Brain microvascular endothelial cell (primary cell): ENCODE measurements at regions not wholly inside any gene's neighbourhood (a gene's known extent, or its start where the extent isn't known, plus 50 kb on each side); places are given as distances from the start of the nearest gene placed in this dataset.

Experiments
- DNase-seq: peaks from one replicate; pipeline ENCODE4 v3.0.0-alpha.2; 2020
- H3K27ac ChIP-seq: fragments of 250-450 bp; sonication (Bioruptor Pico); 2 replicates; pipeline ENCODE4 v1.5.1; 2020; ENCODE audit warnings: mild to moderate bottlenecking, moderate library complexity
- H3K27me3 ChIP-seq: fragments of 250-450 bp; sonication (Bioruptor Pico); replicated peaks from 2 replicates; pipeline ENCODE4 v1.5.1; 2020; ENCODE audit warnings: mild to moderate bottlenecking
- H3K36me3 ChIP-seq: fragments of 250-450 bp; sonication (Bioruptor Pico); replicated peaks from 2 replicates; pipeline ENCODE4 v1.5.1; 2020; ENCODE audit warnings: mild to moderate bottlenecking
- H3K4me3 ChIP-seq: 2 replicates; pipeline ENCODE4 v1.5.1; 2011; ENCODE audit warnings: low read depth, mild to moderate bottlenecking, control low read depth, low read length, moderate library complexity
- in situ Hi-C: cut with HindIII; loops from 2 replicates; pipeline ENCODE4 v1.10.0; 2017; ENCODE audit warnings: low sequenced_read_pairs, low pct_ligation_motif_present
- TF ChIP-seq, protein P1 (sequence below): IDR thresholded peaks from 2 replicates; pipeline ENCODE4 v1.5.1; 2011; ENCODE audit warnings: low read depth, mild to moderate bottlenecking, moderate library complexity, low read length, control low read depth, inconsistent platforms; ENCODE audit errors: missing control alignments

DNA sequence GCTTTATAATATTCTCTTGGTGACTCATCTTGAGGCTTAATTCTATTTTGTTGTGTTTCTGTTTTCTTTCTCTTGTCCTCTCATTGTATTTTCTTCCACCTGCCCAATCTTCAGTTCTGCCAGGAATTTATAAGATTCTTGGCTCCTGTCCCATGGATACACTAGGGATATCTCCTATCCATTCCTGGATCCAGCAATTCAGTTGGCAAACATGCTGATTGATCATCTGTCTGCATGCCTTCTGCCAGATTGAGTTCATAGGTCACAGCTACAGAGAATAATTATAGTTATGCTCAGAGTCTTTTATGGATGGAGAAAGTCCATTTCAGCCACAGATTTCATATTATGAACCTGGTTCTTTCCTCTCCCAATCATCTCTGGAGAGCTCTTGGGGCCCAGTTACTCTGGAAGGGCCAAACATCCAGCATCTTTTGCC is 140.4 kb upstream of the MAGI2 start:
- no peak overlapping the region for H3K27ac ChIP-seq
- no peak overlapping the region for H3K4me3 ChIP-seq
- in situ Hi-C loops, result no loop called here
- no peaks in the 10 kb centered on the region for H3K36me3 ChIP-seq
- no peaks in the 10 kb centered on the region for H3K27me3 ChIP-seq
- TF ChIP-seq, protein P1, sequence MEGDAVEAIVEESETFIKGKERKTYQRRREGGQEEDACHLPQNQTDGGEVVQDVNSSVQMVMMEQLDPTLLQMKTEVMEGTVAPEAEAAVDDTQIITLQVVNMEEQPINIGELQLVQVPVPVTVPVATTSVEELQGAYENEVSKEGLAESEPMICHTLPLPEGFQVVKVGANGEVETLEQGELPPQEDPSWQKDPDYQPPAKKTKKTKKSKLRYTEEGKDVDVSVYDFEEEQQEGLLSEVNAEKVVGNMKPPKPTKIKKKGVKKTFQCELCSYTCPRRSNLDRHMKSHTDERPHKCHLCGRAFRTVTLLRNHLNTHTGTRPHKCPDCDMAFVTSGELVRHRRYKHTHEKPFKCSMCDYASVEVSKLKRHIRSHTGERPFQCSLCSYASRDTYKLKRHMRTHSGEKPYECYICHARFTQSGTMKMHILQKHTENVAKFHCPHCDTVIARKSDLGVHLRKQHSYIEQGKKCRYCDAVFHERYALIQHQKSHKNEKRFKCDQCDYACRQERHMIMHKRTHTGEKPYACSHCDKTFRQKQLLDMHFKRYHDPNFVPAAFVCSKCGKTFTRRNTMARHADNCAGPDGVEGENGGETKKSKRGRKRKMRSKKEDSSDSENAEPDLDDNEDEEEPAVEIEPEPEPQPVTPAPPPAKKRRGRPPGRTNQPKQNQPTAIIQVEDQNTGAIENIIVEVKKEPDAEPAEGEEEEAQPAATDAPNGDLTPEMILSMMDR, result no peak
- no peak for DNase-seq

DNA sequence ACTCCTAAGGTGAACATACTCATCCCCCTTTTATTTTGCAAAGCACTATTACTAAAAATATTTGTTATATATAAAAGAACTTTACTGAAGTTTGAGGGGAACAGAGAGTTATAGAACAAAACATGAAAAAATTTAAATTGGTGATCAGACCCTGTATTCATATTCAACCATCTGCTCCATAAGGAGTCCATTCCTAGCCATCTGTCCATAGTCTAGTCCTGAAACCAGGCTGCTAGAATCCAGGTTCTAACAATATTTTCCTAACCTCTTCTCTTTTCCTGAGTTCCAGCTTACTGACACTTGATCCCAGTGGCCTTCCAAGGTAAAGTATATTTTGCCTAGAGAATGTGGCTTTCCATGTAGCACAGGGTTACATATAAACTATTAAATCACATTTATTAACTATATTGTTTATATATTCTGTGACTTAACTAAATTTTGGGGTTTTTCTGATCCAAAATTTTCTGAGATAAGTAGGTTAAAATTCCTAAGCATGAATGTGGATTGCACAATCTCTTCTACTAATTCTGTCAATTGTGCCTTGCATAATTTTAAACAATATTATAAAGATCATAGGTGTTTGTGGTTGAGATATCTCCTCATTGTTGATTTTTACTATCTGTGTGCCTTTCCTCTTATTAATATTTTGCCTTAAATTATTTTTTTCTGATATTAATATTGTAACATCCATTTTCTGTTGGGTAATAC is 137.6 kb upstream of the MAGI2 start:
- in situ Hi-C loops, result no loop called here

DNA sequence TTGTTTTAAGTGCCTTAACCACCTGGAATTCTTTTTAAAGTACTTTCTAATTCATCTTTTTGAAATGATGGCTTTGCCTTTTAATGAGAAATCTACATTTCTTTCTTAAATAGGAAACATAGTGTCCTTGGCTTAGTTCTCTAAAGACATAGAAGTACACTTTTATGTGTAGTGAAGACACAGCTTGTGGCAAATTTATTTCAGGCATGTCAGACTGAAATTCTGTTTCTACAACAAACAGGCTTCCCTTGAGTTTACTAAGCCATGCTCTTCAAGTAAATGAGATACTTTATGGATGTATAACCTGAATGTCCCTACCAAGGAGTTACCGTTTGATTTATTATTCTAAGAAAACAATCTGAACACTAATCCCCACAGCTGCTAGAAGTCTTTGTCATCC is 136.9 kb upstream of the MAGI2 start:
- in situ Hi-C loops, result no loop called here
- TF ChIP-seq, protein P1, result no peak
- H3K27me3 ChIP-seq, result no peaks in the 10 kb centered on the region
- H3K27ac ChIP-seq, result no peak overlapping the region
- H3K36me3 ChIP-seq, result no peaks in the 10 kb centered on the region
- no peak for DNase-seq
- no peak overlapping the region for H3K4me3 ChIP-seq

More for the DNA sequence above, 137.6 kb upstream of the MAGI2 start:
- H3K27me3 ChIP-seq, result no peaks in the 10 kb centered on the region
- TF ChIP-seq, protein P1, result no peak
- H3K4me3 ChIP-seq, result no peak overlapping the region
- H3K27ac ChIP-seq, result no peak overlapping the region
- H3K36me3 ChIP-seq, result no peaks in the 10 kb centered on the region
- no peak for DNase-seq

DNA sequence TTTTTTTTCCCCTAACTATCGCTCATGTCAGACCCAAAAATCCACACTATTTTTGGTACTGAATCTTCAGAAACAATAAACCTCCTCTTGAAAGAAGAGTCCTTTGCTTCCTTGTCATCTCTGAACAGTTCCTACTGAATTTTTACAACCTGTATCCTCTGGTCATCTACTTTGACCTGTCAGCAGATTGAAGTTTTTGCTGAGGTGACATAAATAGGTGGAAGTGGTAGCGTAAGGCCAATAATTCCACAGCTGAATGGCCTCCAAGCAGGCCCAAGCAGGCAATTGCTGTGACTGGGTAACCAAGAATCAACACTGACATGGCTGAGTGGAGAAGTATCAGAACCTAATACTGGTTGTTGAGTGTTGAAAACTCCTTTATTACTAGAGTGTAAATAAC is 117.4 kb upstream of the MAGI2 start:
- H3K27me3 ChIP-seq, result no peaks in the 10 kb centered on the region
- no peaks in the 10 kb centered on the region for H3K36me3 ChIP-seq
- H3K27ac ChIP-seq, result no peak overlapping the region
- no peak for DNase-seq
- in situ Hi-C loops, result no loop called here
- H3K4me3 ChIP-seq, result no peak overlapping the region
- TF ChIP-seq, protein P1, result no peak

DNA sequence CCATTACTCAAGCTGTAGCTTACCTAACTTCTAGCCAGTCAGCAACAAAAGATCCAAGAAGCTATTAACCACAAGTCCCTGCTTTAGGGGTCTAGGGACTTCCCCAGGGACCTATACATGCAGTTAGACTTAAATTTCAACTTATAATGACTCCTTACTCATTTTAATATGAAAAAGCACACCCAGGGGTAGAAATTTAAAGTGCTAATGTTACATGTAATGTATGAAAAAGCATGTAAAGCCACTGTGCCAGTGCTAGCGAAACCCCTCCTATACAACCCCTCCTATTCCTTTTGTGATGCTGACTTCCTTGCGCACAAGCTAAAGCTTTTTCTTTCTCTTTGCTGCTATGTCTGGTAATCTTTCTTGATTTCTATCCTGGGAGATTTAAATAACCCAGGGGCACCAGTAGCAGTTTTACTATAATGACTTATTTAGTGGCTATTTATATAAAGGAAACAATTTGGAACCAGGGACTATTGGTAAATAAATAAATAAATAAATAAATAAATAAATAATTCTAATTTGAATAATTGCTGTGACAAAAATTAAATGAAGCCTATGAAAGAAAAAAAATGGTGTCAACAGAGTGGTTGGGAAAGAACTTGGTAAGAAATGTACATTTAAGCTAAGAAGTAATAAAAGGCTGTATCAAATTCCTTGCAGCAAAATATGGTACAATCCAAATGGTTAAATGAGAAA is 110.5 kb upstream of the MAGI2 start:
- Histone ChIP-seq H3K27ac (no peak overlapping the region), H3K36me3 (no peaks in the 10 kb centered on the region), H3K4me3 (no peak overlapping the region), H3K27me3 (no peaks in the 10 kb centered on the region)
- TF ChIP-seq, protein P1, result no peak
- DNase-seq, result no peak
- in situ Hi-C loops, result no loop called here
